KMS-11 (cell line): ENCODE measurements at regions not wholly inside any gene's neighbourhood (a gene's known extent, or its start where the extent isn't known, plus 50 kb on each side); places are given as distances from the start of the nearest gene placed in this dataset.

ENCODE experiments used
- H2AFZ ChIP-seq: fragments of 200-600 bp; sonication (generic); 2 replicates; pipeline ENCODE4 v1.6.1; 2016; ENCODE audit warnings: antibody characterized with exemption, mixed run types, low read depth
- H3K27ac ChIP-seq: fragments of 200-600 bp; sonication (generic); 2 replicates; pipeline ENCODE4 v1.6.1; 2016; ENCODE audit warnings: mild to moderate bottlenecking, mixed run types
- H3K27me3 ChIP-seq: fragments of 200-600 bp; sonication (generic); 2 replicates; pipeline ENCODE4 v1.6.1; 2017; ENCODE audit warnings: mild to moderate bottlenecking, low read depth, mixed run types, moderate library complexity; ENCODE audit not compliant: insufficient read depth
- H3K36me3 ChIP-seq: fragments of 200-600 bp; sonication (generic); 2 replicates; pipeline ENCODE4 v1.6.1; 2017; ENCODE audit warnings: mild to moderate bottlenecking, mixed run types; ENCODE audit not compliant: insufficient read depth
- H3K4me1 ChIP-seq: fragments of 200-600 bp; sonication (generic); 2 replicates; pipeline ENCODE4 v1.6.1; 2016; ENCODE audit warnings: mild to moderate bottlenecking, low read depth, mixed run types; ENCODE audit not compliant: poor library complexity, severe bottlenecking
- H3K4me2 ChIP-seq: fragments of 200-600 bp; sonication (generic); 2 replicates; pipeline ENCODE4 v1.7.0; 2016; ENCODE audit warnings: mild to moderate bottlenecking, mixed run types
- H3K4me3 ChIP-seq: fragments of 200-600 bp; sonication (generic); IDR thresholded peaks from 2 replicates; pipeline ENCODE4 v1.6.1; 2017; ENCODE audit warnings: low read depth, low read length, mixed read lengths; ENCODE audit not compliant: insufficient read depth
- H3K79me2 ChIP-seq: fragments of 200-600 bp; sonication (generic); 2 replicates; pipeline ENCODE4 v1.6.1; 2016; ENCODE audit warnings: low read depth, mixed run types; ENCODE audit not compliant: insufficient read depth
- H3K9ac ChIP-seq: fragments of 200-600 bp; sonication (generic); 2 replicates; pipeline ENCODE4 v1.6.1; 2016; ENCODE audit warnings: mild to moderate bottlenecking, mixed run types
- H4K20me1 ChIP-seq: fragments of 200-600 bp; sonication (generic); 2 replicates; pipeline ENCODE4 v1.6.1; 2016; ENCODE audit warnings: mild to moderate bottlenecking, mixed run types; ENCODE audit not compliant: insufficient read depth
- CTCF ChIP-seq: fragments of 200-600 bp; sonication (generic); conservative IDR thresholded peaks from 2 replicates; pipeline ENCODE4 v1.6.1; 2017; ENCODE audit warnings: low read depth, mild to moderate bottlenecking, antibody characterized with exemption, low read length, moderate library complexity, mixed read lengths

GRCh38 chr6:25058441-25058840, 122.7 kb upstream of the RIPOR2 start:
- H3K27ac ChIP-seq = no peak overlapping the region
- no peaks in the 10 kb centered on the region for H3K36me3 ChIP-seq
- no peaks in the 10 kb centered on the region for H3K79me2 ChIP-seq
- no peak for TF ChIP-seq CTCF
- H3K4me1 ChIP-seq = no peaks in the 10 kb centered on the region
- no peak overlapping the region for H3K4me3 ChIP-seq
- H3K27me3 ChIP-seq = no peaks in the 10 kb centered on the region
- H3K9ac ChIP-seq = no peak overlapping the region
- H4K20me1 ChIP-seq = no peaks in the 10 kb centered on the region
- no peak overlapping the region for H2AFZ ChIP-seq
- H3K4me2 ChIP-seq = no peak overlapping the region

- no peaks in the 10 kb centered on the region for H3K79me2 ChIP-seq
- H3K4me3 ChIP-seq = no peak overlapping the region
- TF ChIP-seq CTCF = no peak
- no peak overlapping the region for H3K9ac ChIP-seq
- H4K20me1 ChIP-seq = no peaks in the 10 kb centered on the region
- H3K4me2 ChIP-seq = no peak overlapping the region
- no peaks in the 10 kb centered on the region for H3K27me3 ChIP-seq
- H2AFZ ChIP-seq = no peak overlapping the region
- no peaks in the 10 kb centered on the region for H3K4me1 ChIP-seq
- H3K36me3 ChIP-seq = no peaks in the 10 kb centered on the region
- no peak overlapping the region for H3K27ac ChIP-seq
These were observed 123.2 kb upstream of the RIPOR2 start for GRCh38 chr6:25058941-25059340.

- no peaks in the 10 kb centered on the region for H3K27me3 ChIP-seq
- no peak overlapping the region for H3K9ac ChIP-seq
- H3K4me2 ChIP-seq = no peak overlapping the region
- H2AFZ ChIP-seq = no peak overlapping the region
- no peaks in the 10 kb centered on the region for H3K79me2 ChIP-seq
- TF ChIP-seq CTCF = no peak
- no peaks in the 10 kb centered on the region for H3K36me3 ChIP-seq
- no peak overlapping the region for H3K4me3 ChIP-seq
- no peak overlapping the region for H3K27ac ChIP-seq
- H4K20me1 ChIP-seq = no peaks in the 10 kb centered on the region
- H3K4me1 ChIP-seq = no peaks in the 10 kb centered on the region
These were observed 124.8 kb upstream of the RIPOR2 start for GRCh38 chr6:25060522-25060921.

- TF ChIP-seq CTCF = no peak
- Histone ChIP-seq H3K9ac (no peak overlapping the region), H3K27ac (no peak overlapping the region)
These were observed 125.7 kb upstream of the RIPOR2 start for GRCh38 chr6:25061289-25061936.

More at GRCh38 chr6:25061289-25061936, 125.7 kb upstream of the RIPOR2 start:
- Histone ChIP-seq H3K36me3 (no peaks in the 10 kb centered on the region), H3K4me2 (no peak overlapping the region), H3K79me2 (no peaks in the 10 kb centered on the region), H3K4me3 (no peak overlapping the region), H3K27me3 (no peaks in the 10 kb centered on the region), H4K20me1 (no peaks in the 10 kb centered on the region), H3K4me1 (no peaks in the 10 kb centered on the region), H2AFZ (no peak overlapping the region)
